ENCODE measurements at regions not wholly inside any gene's neighbourhood (a gene's known extent, or its start where the extent isn't known, plus 50 kb on each side); places are given as distances from the start of the nearest gene placed in this dataset.

DNA sequence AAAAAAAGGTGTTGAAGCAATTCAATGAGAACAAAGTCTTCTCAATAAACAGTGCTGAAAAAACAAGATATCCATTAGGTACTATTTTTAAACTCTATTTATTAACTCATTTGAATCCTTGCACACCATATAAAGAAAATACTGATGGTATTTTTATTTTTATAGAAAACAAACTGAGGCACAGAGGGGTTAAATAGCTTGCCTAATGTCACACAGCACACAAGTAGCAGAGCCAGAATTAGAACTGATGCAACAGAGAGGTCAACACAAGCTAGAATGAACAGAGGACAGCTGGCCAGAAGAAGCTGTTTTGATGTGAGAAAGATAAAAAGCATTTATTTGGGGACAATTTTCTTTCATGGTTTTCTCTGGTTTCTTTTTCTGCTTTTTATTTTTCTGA is 99.4 kb upstream of the RGPD4 start:
- H3K27ac ChIP-seq = no peak overlapping the region
- H3K4me3 ChIP-seq = no peak overlapping the region
- no peaks in the 10 kb centered on the region for H3K36me3 ChIP-seq (ENCODE audit: insufficient read depth, low read length)
- no peak for DNase-seq (ENCODE audit: low read depth, low spot score)
- no peaks in the 10 kb centered on the region for H3K9me3 ChIP-seq (ENCODE audit: low read depth, low read length)
- no peak overlapping the region for H3K9ac ChIP-seq (ENCODE audit: insufficient read length)
- TF ChIP-seq POLR2AphosphoS5 (IDR thresholded peaks at IDR 0.05; ENCODE audit: borderline replicate concordance, low read depth, low read length) = no peak
- no peak for TF ChIP-seq FOXP2 (optimal IDR thresholded peaks at IDR 0.05; ENCODE audit: control extremely low read depth, extremely low read length, insufficient read depth)
- TF ChIP-seq EZH2 (IDR thresholded peaks at IDR 0.05) = no peak

DNA sequence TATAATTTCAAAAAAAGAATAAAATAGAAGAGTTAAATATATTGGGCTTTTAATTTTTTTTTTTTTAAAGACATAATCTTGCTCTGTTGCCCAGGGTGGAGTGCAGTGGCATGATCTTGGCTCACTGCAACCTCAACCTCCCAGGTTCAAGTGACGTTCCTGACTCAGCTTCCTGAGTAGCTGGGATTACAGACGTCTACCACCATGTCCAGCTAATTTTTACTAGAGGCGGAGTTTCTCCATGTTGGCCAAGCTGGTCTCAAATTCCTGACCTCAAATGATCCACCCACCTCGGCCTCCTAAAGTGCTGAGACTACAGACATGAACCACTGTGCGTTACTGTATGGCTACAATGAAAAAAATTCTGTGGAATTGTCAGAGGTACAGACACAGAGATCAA is 98.1 kb upstream of the RGPD4 start:
- Histone ChIP-seq H3K9ac (ENCODE audit: insufficient read length) (no peak overlapping the region), H3K27ac (no peak overlapping the region), H3K36me3 (ENCODE audit: insufficient read depth, low read length) (no peaks in the 10 kb centered on the region), H3K4me3 (no peak overlapping the region), H3K9me3 (ENCODE audit: low read depth, low read length) (no peaks in the 10 kb centered on the region)
- no peak for DNase-seq (ENCODE audit: low read depth, low spot score)
- TF ChIP-seq POLR2AphosphoS5 (IDR thresholded peaks at IDR 0.05; ENCODE audit: borderline replicate concordance, low read depth, low read length) (no peak), FOXP2 (optimal IDR thresholded peaks at IDR 0.05; ENCODE audit: control extremely low read depth, extremely low read length, insufficient read depth) (no peak), EZH2 (IDR thresholded peaks at IDR 0.05) (no peak)

DNA sequence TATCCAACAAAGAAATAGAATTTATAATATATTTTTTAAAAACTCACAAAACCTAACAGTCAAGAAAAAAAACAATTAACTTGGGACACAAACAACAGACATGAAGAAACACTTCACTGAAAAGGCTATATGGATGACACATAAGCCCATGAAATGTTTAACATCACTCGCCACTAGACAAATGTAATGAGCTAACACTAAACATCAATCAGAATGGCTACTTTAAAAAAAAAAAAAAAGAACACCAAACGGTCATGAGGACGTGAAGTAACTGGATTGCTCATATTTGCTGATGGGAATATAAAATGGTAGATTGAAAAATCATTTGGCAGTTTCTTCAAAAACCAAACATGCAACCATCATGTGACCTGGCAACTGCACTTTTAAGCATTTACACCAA is 97.3 kb upstream of the RGPD4 start:
- Histone ChIP-seq H3K36me3 (ENCODE audit: insufficient read depth, low read length) (no peaks in the 10 kb centered on the region), H3K9me3 (ENCODE audit: low read depth, low read length) (no peaks in the 10 kb centered on the region), H3K27ac (no peak overlapping the region), H3K9ac (ENCODE audit: insufficient read length) (no peak overlapping the region), H3K4me3 (no peak overlapping the region)
- TF ChIP-seq FOXP2 (optimal IDR thresholded peaks at IDR 0.05; ENCODE audit: control extremely low read depth, extremely low read length, insufficient read depth) (no peak), POLR2AphosphoS5 (IDR thresholded peaks at IDR 0.05; ENCODE audit: borderline replicate concordance, low read depth, low read length) (no peak), EZH2 (IDR thresholded peaks at IDR 0.05) (no peak)
- no peak for DNase-seq (ENCODE audit: low read depth, low spot score)

DNA sequence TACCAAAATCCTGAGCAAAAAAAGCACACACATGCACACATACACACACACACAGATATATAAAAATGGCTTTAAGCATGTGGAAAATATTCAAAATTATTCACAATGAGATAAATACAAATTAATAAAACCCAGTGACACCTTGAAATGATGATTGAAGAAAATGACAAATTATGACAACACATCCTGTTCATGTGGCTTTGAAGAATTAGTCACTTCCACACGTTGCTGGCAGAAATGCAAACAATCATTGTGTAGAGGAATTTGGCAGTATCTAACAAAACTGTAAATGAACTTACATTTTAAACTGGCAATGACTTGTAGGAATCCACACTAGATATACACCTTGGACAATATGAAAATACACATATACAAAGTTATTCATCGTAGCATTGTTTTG is 95.8 kb upstream of the RGPD4 start:
- TF ChIP-seq FOXP2 (optimal IDR thresholded peaks at IDR 0.05; ENCODE audit: control extremely low read depth, extremely low read length, insufficient read depth) = no peak
- no peak for TF ChIP-seq EZH2 (IDR thresholded peaks at IDR 0.05)
- TF ChIP-seq POLR2AphosphoS5 (IDR thresholded peaks at IDR 0.05; ENCODE audit: borderline replicate concordance, low read depth, low read length) = no peak

DNA sequence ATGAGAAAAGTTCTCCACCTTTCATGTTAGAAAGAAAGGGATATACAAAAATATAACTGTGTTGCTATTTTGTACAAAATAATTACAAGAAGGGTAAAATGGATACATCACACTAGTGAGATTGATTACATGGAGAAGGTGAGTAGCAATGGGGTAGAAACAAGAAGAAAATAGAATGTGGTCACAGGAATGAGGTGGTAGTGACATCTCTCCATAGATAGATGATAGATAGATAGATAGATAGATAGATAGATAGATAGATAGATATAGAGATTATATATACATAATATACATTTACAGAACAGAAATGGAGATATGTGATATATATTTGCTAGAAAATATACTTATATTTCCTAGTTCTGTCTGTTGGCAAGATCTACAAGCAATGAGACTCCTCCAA is 95.3 kb upstream of the RGPD4 start:
- Histone ChIP-seq H3K27ac (no peak overlapping the region), H3K9ac (ENCODE audit: insufficient read length) (no peak overlapping the region), H3K9me3 (ENCODE audit: low read depth, low read length) (no peaks in the 10 kb centered on the region), H3K36me3 (ENCODE audit: insufficient read depth, low read length) (no peaks in the 10 kb centered on the region), H3K4me3 (no peak overlapping the region)
- TF ChIP-seq FOXP2 (optimal IDR thresholded peaks at IDR 0.05; ENCODE audit: control extremely low read depth, extremely low read length, insufficient read depth) = no peak
- no peak for TF ChIP-seq EZH2 (IDR thresholded peaks at IDR 0.05)
- TF ChIP-seq POLR2AphosphoS5 (IDR thresholded peaks at IDR 0.05; ENCODE audit: borderline replicate concordance, low read depth, low read length) = no peak
- DNase-seq (ENCODE audit: low read depth, low spot score) = no peak

More for the DNA sequence above, 95.8 kb upstream of the RGPD4 start:
- no peak for DNase-seq (ENCODE audit: low read depth, low spot score)
- no peak overlapping the region for H3K9ac ChIP-seq (ENCODE audit: insufficient read length)
- no peaks in the 10 kb centered on the region for H3K9me3 ChIP-seq (ENCODE audit: low read depth, low read length)
- H3K36me3 ChIP-seq (ENCODE audit: insufficient read depth, low read length) = no peaks in the 10 kb centered on the region
- H3K27ac ChIP-seq = no peak overlapping the region
- H3K4me3 ChIP-seq = no peak overlapping the region

DNA sequence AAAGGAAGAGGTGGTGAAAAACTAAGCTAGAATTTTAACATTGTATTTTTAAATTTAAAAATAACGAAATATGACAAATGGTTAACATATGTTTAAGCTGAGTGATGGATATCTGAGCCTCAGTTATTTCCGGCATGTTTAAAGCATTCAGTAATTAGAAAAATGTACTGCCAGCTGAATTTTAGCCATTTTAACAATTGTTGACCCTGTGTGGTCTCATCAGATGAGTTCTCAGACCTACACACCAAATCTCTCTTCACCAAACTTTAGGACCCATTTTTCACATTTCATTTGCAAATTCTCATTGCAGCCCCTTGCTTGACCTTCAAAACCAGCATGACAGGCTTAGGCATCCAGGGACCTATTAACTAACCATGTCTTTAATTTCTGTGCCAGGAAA is 91.5 kb upstream of the RGPD4 start:
- no peak for DNase-seq (ENCODE audit: low read depth, low spot score)
- H3K27ac ChIP-seq = no peak overlapping the region
- no peaks in the 10 kb centered on the region for H3K36me3 ChIP-seq (ENCODE audit: insufficient read depth, low read length)
- H3K9ac ChIP-seq (ENCODE audit: insufficient read length) = no peak overlapping the region
- no peaks in the 10 kb centered on the region for H3K9me3 ChIP-seq (ENCODE audit: low read depth, low read length)
- no peak overlapping the region for H3K4me3 ChIP-seq
- TF ChIP-seq POLR2AphosphoS5 (IDR thresholded peaks at IDR 0.05; ENCODE audit: borderline replicate concordance, low read depth, low read length) (no peak), EZH2 (IDR thresholded peaks at IDR 0.05) (no peak), FOXP2 (optimal IDR thresholded peaks at IDR 0.05; ENCODE audit: control extremely low read depth, extremely low read length, insufficient read depth) (no peak)

DNA sequence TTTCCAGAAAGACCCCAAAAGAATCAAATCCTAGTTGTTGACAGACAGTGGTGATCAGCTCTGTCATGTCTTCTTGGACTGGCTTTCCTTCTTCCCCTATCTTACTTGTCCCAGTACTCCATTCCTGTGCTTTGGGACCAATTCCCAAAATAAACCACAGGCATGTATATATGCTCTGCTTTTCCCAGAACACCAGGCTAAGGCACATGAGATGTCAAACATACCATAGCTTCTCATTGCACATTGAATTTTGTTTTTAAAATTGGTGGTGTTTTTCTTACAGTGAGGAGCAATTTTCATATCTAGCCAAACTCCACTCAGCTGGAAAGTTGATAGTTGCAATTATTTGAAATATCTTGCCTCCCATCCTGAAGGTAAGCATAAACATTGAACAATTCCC is 88.9 kb upstream of the RGPD4 start:
- DNase-seq (ENCODE audit: low read depth, low spot score) = no peak
- H3K36me3 ChIP-seq (ENCODE audit: insufficient read depth, low read length) = no peaks in the 10 kb centered on the region
- H3K4me3 ChIP-seq = no peak overlapping the region
- no peak overlapping the region for H3K27ac ChIP-seq
- no peaks in the 10 kb centered on the region for H3K9me3 ChIP-seq (ENCODE audit: low read depth, low read length)
- no peak for TF ChIP-seq FOXP2 (optimal IDR thresholded peaks at IDR 0.05; ENCODE audit: control extremely low read depth, extremely low read length, insufficient read depth)
- TF ChIP-seq POLR2AphosphoS5 (IDR thresholded peaks at IDR 0.05; ENCODE audit: borderline replicate concordance, low read depth, low read length) = no peak
- no peak for TF ChIP-seq EZH2 (IDR thresholded peaks at IDR 0.05)
- H3K9ac ChIP-seq (ENCODE audit: insufficient read length) = no peak overlapping the region

DNA sequence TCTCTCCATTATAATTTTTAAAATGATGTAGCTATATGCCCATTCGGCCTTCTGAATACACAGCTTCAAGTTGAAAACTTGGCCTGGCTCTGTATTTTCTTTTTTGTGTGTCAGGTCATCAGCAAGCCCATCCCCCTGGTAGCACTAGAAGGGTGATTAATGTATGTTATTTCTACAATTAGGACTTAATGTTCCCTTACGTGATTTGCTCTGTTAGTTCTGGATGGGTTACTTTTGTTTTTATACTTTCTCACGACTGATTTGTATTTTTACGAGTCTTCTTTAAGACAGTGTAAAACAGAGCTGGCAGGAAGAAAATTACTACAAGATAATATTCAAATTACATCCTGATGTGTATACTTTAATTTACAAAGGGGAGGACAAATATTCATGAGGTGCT is 88.4 kb upstream of the RGPD4 start:
- H3K9me3 ChIP-seq (ENCODE audit: low read depth, low read length) = no peaks in the 10 kb centered on the region
- no peak overlapping the region for H3K27ac ChIP-seq
- H3K9ac ChIP-seq (ENCODE audit: insufficient read length) = no peak overlapping the region
- H3K36me3 ChIP-seq (ENCODE audit: insufficient read depth, low read length) = no peaks in the 10 kb centered on the region
- H3K4me3 ChIP-seq = no peak overlapping the region
- DNase-seq (ENCODE audit: low read depth, low spot score) = no peak
- no peak for TF ChIP-seq POLR2AphosphoS5 (IDR thresholded peaks at IDR 0.05; ENCODE audit: borderline replicate concordance, low read depth, low read length)
- TF ChIP-seq EZH2 (IDR thresholded peaks at IDR 0.05) = no peak
- TF ChIP-seq FOXP2 (optimal IDR thresholded peaks at IDR 0.05; ENCODE audit: control extremely low read depth, extremely low read length, insufficient read depth) = no peak

DNA sequence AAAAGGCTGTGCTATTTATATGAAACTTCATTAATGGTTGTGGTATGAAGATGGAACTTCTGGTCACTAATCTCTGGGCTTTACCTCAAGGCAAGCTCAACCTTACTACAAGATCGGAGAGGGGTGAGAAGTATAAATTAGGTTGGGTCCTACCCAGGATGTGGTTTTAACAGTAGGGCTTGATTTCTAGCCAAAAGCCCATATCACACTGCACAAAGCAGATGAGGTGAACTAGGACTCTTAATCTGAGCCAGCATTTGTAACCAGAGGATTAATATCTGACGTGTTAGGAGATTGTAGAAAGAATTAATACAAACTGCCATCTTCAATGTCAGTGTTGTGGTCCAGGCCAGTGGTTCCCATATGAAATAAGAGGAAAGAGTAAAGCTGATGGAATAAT is 86.4 kb upstream of the RGPD4 start:
- H3K9me3 ChIP-seq (ENCODE audit: low read depth, low read length) = no peaks in the 10 kb centered on the region
- DNase-seq (ENCODE audit: low read depth, low spot score) = no peak
- H3K4me3 ChIP-seq = no peak overlapping the region
- no peak overlapping the region for H3K9ac ChIP-seq (ENCODE audit: insufficient read length)
- no peak overlapping the region for H3K27ac ChIP-seq
- H3K36me3 ChIP-seq (ENCODE audit: insufficient read depth, low read length) = no peaks in the 10 kb centered on the region
- TF ChIP-seq POLR2AphosphoS5 (IDR thresholded peaks at IDR 0.05; ENCODE audit: borderline replicate concordance, low read depth, low read length) (no peak), EZH2 (IDR thresholded peaks at IDR 0.05) (no peak), FOXP2 (optimal IDR thresholded peaks at IDR 0.05; ENCODE audit: control extremely low read depth, extremely low read length, insufficient read depth) (no peak)
